Mesothelial cell of epicardium (in vitro differentiated cells): ENCODE measurements at regions not wholly inside any gene's neighbourhood (a gene's known extent, or its start where the extent isn't known, plus 50 kb on each side); places are given as distances from the start of the nearest gene placed in this dataset.

Source experiments
- DNase-seq, 2 experiments: peaks; one replicate each; pipeline ENCODE4 v3.0.0; 2021; ENCODE audit warnings: low spot score in 2 of 2; ENCODE audit not compliant: unreplicated experiment in 2 of 2
- H3K27ac Mint-ChIP-seq: 2 replicates; pipeline ENCODE4 v1.8.0; 2021; ENCODE audit warnings: mixed read lengths
- H3K27me3 Mint-ChIP-seq: 2 replicates; pipeline ENCODE4 v1.8.0; 2021; ENCODE audit warnings: low read depth, mixed read lengths
- H3K36me3 Mint-ChIP-seq: 2 replicates; pipeline ENCODE4 v1.8.0; 2021; ENCODE audit warnings: mixed read lengths
- H3K4me1 Mint-ChIP-seq: 2 replicates; pipeline ENCODE4 v1.8.0; 2021; ENCODE audit warnings: mixed read lengths
- H3K4me3 Mint-ChIP-seq: 2 replicates; pipeline ENCODE4 v1.8.0; 2021; ENCODE audit warnings: mild to moderate bottlenecking, moderate library complexity, mixed read lengths
- H3K9me3 Mint-ChIP-seq: 2 replicates; pipeline ENCODE4 v1.8.0; 2021; ENCODE audit warnings: mixed read lengths
- TF ChIP-seq, protein P1 (sequence below): fragments of 200-600 bp; sonication (generic); IDR thresholded peaks from one replicate; pipeline ENCODE4 v1.5.0; 2021; ENCODE audit warnings: antibody characterized with exemption; ENCODE audit not compliant: unreplicated experiment

DNA sequence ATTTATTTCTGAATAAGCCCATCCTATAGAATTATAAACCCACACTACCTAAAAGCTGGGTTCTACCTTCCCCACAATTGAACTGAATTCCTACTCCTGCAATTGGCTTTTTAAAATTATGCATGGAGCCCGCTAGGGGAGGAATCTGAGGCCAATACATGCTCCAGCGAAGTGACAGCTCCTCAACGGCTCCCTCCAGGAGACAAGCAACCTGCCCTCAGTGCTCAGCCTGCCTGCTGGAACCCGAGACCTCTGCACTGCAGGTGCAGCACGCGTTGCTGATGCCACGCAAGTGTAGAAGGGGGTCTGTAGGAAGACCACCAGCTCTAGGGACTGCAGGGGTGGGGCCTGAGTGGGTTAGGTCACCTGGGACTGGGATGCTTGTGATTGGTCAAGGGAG, 170.2 kb upstream of the CDYL start:
- H3K4me3 Mint-ChIP-seq: no peak overlapping the region
- H3K36me3 Mint-ChIP-seq: no peaks in the 10 kb centered on the region
- DNase-seq: no peak
- H3K27ac Mint-ChIP-seq: no peak overlapping the region
- H3K27me3 Mint-ChIP-seq: no peaks in the 10 kb centered on the region
- TF ChIP-seq, protein P1, sequence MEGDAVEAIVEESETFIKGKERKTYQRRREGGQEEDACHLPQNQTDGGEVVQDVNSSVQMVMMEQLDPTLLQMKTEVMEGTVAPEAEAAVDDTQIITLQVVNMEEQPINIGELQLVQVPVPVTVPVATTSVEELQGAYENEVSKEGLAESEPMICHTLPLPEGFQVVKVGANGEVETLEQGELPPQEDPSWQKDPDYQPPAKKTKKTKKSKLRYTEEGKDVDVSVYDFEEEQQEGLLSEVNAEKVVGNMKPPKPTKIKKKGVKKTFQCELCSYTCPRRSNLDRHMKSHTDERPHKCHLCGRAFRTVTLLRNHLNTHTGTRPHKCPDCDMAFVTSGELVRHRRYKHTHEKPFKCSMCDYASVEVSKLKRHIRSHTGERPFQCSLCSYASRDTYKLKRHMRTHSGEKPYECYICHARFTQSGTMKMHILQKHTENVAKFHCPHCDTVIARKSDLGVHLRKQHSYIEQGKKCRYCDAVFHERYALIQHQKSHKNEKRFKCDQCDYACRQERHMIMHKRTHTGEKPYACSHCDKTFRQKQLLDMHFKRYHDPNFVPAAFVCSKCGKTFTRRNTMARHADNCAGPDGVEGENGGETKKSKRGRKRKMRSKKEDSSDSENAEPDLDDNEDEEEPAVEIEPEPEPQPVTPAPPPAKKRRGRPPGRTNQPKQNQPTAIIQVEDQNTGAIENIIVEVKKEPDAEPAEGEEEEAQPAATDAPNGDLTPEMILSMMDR: no peak
- peaks cover 21% of the 10 kb centered on the region for H3K4me1 Mint-ChIP-seq
- no peaks in the 10 kb centered on the region for H3K9me3 Mint-ChIP-seq

DNA sequence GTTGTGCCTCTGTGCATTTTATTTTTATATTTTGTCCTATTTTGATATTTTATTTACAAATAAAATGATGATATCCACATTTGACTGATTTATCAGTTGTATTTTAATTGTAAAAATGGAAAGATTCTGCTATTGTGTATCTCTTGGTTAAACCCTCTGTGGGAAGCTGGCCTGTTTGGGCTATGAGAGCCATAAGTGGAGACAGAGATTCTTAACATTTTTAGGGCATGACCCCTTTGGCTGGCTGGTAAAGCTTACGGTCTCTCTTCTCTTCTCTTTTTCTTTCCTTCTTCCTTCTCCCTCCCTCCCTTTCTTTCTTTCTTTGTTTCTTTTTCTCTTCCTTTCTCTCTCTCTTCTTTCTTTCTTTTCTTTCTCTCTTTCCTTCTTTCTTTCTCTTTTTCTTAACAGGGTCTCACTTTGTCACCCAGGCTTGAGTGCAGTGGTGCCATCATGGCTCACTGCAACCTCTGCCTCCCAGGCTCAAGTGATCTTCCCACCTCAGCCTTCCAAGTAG, 172.3 kb upstream of the CDYL start:
- Mint-ChIP-seq H3K27ac (no peak overlapping the region), H3K4me1 (peaks cover 15% of the 10 kb centered on the region), H3K9me3 (peaks cover 3% of the 10 kb centered on the region), H3K36me3 (no peaks in the 10 kb centered on the region), H3K27me3 (no peaks in the 10 kb centered on the region), H3K4me3 (no peak overlapping the region)
- no peak for DNase-seq
- TF ChIP-seq, protein P1: no peak

DNA sequence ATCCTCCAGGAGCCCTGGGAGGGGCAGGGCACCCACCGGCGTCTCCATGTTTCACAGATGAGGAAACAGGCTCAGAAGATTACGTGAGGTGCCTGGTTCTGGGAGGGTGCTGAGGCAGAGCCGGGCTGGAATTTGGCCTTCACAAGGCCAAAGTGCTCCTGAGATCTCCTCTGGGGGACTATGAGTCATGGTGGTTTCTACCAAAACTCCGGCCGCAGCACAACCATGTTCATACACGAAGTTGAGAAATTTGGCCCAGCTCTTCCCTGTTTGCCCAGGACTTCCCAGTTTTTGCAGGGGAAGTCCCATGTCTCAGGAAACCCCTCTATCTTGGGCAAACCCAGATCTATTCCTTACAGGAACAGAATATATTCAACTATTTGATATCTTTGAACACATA, 172.9 kb upstream of the CDYL start:
- Mint-ChIP-seq H3K27me3 (no peaks in the 10 kb centered on the region), H3K4me3 (no peak overlapping the region), H3K4me1 (peaks cover 15% of the 10 kb centered on the region), H3K27ac (no peak overlapping the region), H3K36me3 (no peaks in the 10 kb centered on the region), H3K9me3 (peaks cover 4% of the 10 kb centered on the region)
- TF ChIP-seq, protein P1: no peak
- DNase-seq: no peak

DNA sequence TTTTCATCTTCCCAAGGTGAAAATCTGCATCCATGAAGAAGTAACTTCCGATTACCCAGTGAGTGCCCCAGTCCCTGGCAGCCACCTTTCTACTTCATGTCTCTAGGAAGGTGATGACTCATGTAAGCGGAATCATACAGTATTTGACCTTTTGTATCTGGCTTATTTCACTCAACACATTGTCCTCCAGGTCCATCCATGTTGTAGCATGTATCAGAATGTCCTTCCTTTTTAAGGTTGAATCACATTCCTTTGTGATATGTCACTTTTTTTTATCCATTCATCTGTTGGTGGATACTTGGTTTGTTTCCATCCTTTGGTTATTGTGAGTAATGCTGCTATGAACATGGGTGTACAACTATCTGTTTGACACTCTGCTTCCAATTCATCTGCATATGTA, 176.3 kb upstream of the CDYL start:
- H3K36me3 Mint-ChIP-seq: no peaks in the 10 kb centered on the region
- peaks cover 24% of the 10 kb centered on the region for H3K9me3 Mint-ChIP-seq
- TF ChIP-seq, protein P1: no peak
- DNase-seq: no peak
- H3K4me1 Mint-ChIP-seq: no peaks in the 10 kb centered on the region
- H3K27me3 Mint-ChIP-seq: no peaks in the 10 kb centered on the region
- no peak overlapping the region for H3K27ac Mint-ChIP-seq
- no peak overlapping the region for H3K4me3 Mint-ChIP-seq

DNA sequence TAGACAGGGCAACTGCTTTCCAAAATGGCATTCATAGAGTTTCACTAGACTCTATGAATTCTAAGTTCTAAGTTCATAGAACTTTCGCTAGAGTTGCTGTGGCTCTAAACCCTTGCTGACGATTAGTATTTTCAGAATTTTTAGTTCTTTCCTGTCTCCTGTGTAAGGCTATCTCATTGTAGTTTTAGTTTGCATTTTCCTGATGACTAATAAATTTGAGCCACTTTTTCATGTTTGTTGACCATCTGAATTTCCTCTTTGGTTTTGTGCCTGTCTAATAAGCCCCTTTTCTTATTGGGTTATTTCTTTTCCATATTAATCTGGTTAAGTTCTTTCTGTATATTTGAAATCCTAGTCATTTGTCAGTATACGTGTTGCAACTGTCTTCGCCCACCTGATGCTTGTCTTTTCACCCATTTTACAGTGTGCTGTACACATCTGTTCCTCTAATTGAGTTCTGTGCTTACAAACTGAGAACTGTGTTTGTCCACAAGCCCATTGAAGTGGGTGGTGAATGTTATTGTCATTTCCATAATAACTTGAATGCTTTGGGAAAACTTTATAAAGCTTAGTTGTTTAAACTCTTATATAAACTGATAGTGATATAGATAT, 177.7 kb upstream of the CDYL start:
- Mint-ChIP-seq H3K27me3 (no peaks in the 10 kb centered on the region), H3K4me3 (no peak overlapping the region), H3K27ac (no peak overlapping the region), H3K9me3 (peaks cover 24% of the 10 kb centered on the region), H3K4me1 (no peaks in the 10 kb centered on the region), H3K36me3 (no peaks in the 10 kb centered on the region)
- DNase-seq: no peak
- TF ChIP-seq, protein P1: no peak

DNA sequence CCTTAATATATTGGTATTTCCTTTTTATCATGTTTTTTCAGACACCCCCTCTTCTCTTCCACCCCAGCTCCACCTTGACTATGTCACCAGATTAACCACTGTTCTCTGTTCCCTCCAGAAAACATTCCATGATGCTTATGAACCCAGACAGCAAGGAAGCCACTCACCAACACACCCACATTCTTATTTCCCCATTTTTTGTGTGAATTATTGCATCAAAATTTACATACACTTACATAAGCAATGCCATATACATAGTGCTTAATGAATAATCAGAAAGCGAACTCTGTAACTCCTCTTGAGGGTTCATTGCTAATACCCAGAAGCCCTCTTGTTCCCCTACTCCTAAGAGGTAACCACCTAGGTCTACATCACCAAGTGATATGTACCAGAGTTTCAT, 182.3 kb upstream of the CDYL start:
- Mint-ChIP-seq H3K4me3 (no peak overlapping the region), H3K9me3 (peaks cover 22% of the 10 kb centered on the region), H3K36me3 (no peaks in the 10 kb centered on the region), H3K27ac (no peak overlapping the region), H3K27me3 (no peaks in the 10 kb centered on the region), H3K4me1 (no peaks in the 10 kb centered on the region)
- DNase-seq: no peak
- TF ChIP-seq, protein P1: no peak
